HG02763 (cell line): ENCODE measurements at regions not wholly inside any gene's neighbourhood (a gene's known extent, or its start where the extent isn't known, plus 50 kb on each side); places are given as distances from the start of the nearest gene placed in this dataset.

Source experiments
- ATAC-seq: cut with Tn5 transposase; IDR thresholded peaks from one replicate; pipeline ENCODE4 v1.9.1; 2021; ENCODE audit warnings: mild to moderate bottlenecking, moderate library complexity; ENCODE audit not compliant: unreplicated experiment

- ATAC-seq = no peak
These were observed 431.5 kb downstream of the DCDC2C start for GRCh38 chr2:4134551-4135550.

- no peak for ATAC-seq
These were observed 432.4 kb downstream of the DCDC2C start for GRCh38 chr2:4135765-4136164.

GRCh38 chr2:4139316-4139715, 435.9 kb downstream of the DCDC2C start:
- ATAC-seq = no peak

GRCh38 chr2:4139731-4140130, 436.4 kb downstream of the DCDC2C start:
- ATAC-seq = no peak

- ATAC-seq = no peak
These were observed 437.1 kb downstream of the DCDC2C start for GRCh38 chr2:4140281-4140970.

GRCh38 chr2:4144731-4145130, 441.4 kb downstream of the DCDC2C start:
- ATAC-seq = no peak

- ATAC-seq = no peak
These were observed 448.1 kb downstream of the DCDC2C start for GRCh38 chr2:4151521-4151920.

GRCh38 chr2:4152051-4152450, 448.7 kb downstream of the DCDC2C start:
- no peak for ATAC-seq

- no peak for ATAC-seq
These were observed 465.5 kb downstream of the DCDC2C start for GRCh38 chr2:4168834-4169233.

GRCh38 chr2:4174796-4175195, 471.4 kb downstream of the DCDC2C start:
- no peak for ATAC-seq

- no peak for ATAC-seq
These were observed 472.0 kb downstream of the DCDC2C start for GRCh38 chr2:4175343-4175742.

- ATAC-seq = no peak
These were observed 477.3 kb downstream of the DCDC2C start for GRCh38 chr2:4180631-4181030.

GRCh38 chr2:4181062-4181461, 477.7 kb downstream of the DCDC2C start:
- no peak for ATAC-seq

GRCh38 chr2:4188561-4188960, 485.2 kb downstream of the DCDC2C start:
- ATAC-seq = no peak

- no peak for ATAC-seq
These were observed 487.2 kb downstream of the DCDC2C start for GRCh38 chr2:4190548-4190947.

- no peak for ATAC-seq
These were observed 488.7 kb downstream of the DCDC2C start for GRCh38 chr2:4192119-4192518.

- ATAC-seq = no peak
These were observed 511.2 kb downstream of the DCDC2C start for GRCh38 chr2:4214444-4215205.

GRCh38 chr2:4217737-4218136, 514.4 kb downstream of the DCDC2C start:
- no peak for ATAC-seq

GRCh38 chr2:4219101-4219500, 515.7 kb downstream of the DCDC2C start:
- ATAC-seq = no peak

GRCh38 chr2:4219571-4219970, 516.2 kb downstream of the DCDC2C start:
- ATAC-seq = no peak

- ATAC-seq = no peak
These were observed 518.1 kb downstream of the DCDC2C start for GRCh38 chr2:4221434-4221833.
